GM12864 (cell line): ENCODE measurements at regions not wholly inside any gene's neighbourhood (a gene's known extent, or its start where the extent isn't known, plus 50 kb on each side); places are given as distances from the start of the nearest gene placed in this dataset.
"Not testable (repeated sequence)": the region's sequence is repeated elsewhere in the genome, so short reads cannot be mapped to it uniquely, and the experiment has no call there.

Source experiments
- DNase-seq: peaks from one replicate; pipeline ENCODE4 v3.0.0-alpha.2; 2011; ENCODE audit warnings: low read depth
- H3K4me3 ChIP-seq: 2 replicates; pipeline ENCODE4 v1.5.1; 2011; ENCODE audit warnings: mild to moderate bottlenecking, low read depth, low read length, control low read depth
- CTCF ChIP-seq: IDR thresholded peaks from 2 replicates; pipeline ENCODE4 v1.5.1; 2011; ENCODE audit warnings: low read depth, mild to moderate bottlenecking, moderate library complexity, low read length, control low read depth, inconsistent platforms; ENCODE audit errors: missing control alignments

- no peak for DNase-seq
- no peak for TF ChIP-seq CTCF
These were observed 119.6 kb downstream of the TFAP2C start for GRCh38 chr20:56748476-56749377.

GRCh38 chr20:56750430-56750829, 121.3 kb downstream of the TFAP2C start:
- no peak for TF ChIP-seq CTCF
- H3K4me3 ChIP-seq, result no peak overlapping the region
- no peak for DNase-seq

More at GRCh38 chr20:56748476-56749377, 119.6 kb downstream of the TFAP2C start:
- no peak overlapping the region for H3K4me3 ChIP-seq

GRCh38 chr20:56752274-56752673, 123.2 kb downstream of the TFAP2C start:
- H3K4me3 ChIP-seq, result no peak overlapping the region
- DNase-seq, result no peak
- no peak for TF ChIP-seq CTCF

- DNase-seq, result no peak
- TF ChIP-seq CTCF, result no peak
- H3K4me3 ChIP-seq, result no peak overlapping the region
These were observed 126.1 kb downstream of the TFAP2C start for GRCh38 chr20:56755201-56755600.

GRCh38 chr20:56756658-56757057, 127.6 kb downstream of the TFAP2C start:
- not testable (repeated sequence) for DNase-seq, H3K4me3 ChIP-seq

- H3K4me3 ChIP-seq, result no peak overlapping the region
- TF ChIP-seq CTCF, result no peak
- DNase-seq, result no peak
These were observed 129.6 kb downstream of the TFAP2C start for GRCh38 chr20:56758706-56759105.

- H3K4me3 ChIP-seq, result no peak overlapping the region
- no peak for TF ChIP-seq CTCF
- DNase-seq, result no peak
These were observed 130.7 kb downstream of the TFAP2C start for GRCh38 chr20:56759741-56760278.
